ENCODE measurements at regions not wholly inside any gene's neighbourhood (a gene's known extent, or its start where the extent isn't known, plus 50 kb on each side); places are given as distances from the start of the nearest gene placed in this dataset.

GRCh38 chr5:159620853-159621540 is 290.7 kb upstream of the IL12B start:
- TF ChIP-seq CTCF (IDR thresholded peaks at IDR 0.05; ENCODE audit: low read depth, low read length) = no peak
- no peak for TF ChIP-seq POLR2A (IDR thresholded peaks at IDR 0.05; ENCODE audit: extremely low read depth, insufficient read length)
- no peak for TF ChIP-seq MAX (IDR thresholded peaks at IDR 0.05; ENCODE audit: low read depth, low read length)
